HG03159 (cell line): ENCODE measurements at regions not wholly inside any gene's neighbourhood (a gene's known extent, or its start where the extent isn't known, plus 50 kb on each side); places are given as distances from the start of the nearest gene placed in this dataset.
"Not testable (repeated sequence)": the region's sequence is repeated elsewhere in the genome, so short reads cannot be mapped to it uniquely, and the experiment has no call there.

Experiments used
- ATAC-seq: cut with Tn5 transposase; IDR thresholded peaks from one replicate; pipeline ENCODE4 v1.9.1; 2021; ENCODE audit warnings: mild to moderate bottlenecking, moderate library complexity; ENCODE audit not compliant: unreplicated experiment

DNA sequence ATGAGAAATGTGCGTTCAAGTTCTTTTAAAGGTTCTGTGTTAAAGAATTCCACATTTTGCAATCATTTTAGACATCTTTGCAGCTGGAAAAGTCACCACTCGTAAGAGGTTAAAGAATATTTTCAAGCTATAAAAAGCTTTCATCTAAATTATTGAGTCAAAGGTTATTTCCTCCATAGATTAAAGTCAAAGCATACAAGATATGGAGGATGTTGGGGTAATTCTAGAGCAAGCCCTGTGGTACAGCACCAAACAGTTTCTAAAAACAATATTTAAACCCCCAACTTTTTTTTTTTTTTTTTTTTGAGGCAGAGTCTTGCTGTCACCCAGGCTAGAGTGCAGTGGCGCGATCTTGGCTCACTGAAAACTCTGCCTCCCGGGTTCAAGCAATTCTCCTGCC is 1299.8 kb upstream of the TMEM132C start:
- ATAC-seq: no peak

GRCh38 chr12:126974779-126975178 is 1292.2 kb upstream of the TMEM132C start:
- no peak for ATAC-seq

DNA sequence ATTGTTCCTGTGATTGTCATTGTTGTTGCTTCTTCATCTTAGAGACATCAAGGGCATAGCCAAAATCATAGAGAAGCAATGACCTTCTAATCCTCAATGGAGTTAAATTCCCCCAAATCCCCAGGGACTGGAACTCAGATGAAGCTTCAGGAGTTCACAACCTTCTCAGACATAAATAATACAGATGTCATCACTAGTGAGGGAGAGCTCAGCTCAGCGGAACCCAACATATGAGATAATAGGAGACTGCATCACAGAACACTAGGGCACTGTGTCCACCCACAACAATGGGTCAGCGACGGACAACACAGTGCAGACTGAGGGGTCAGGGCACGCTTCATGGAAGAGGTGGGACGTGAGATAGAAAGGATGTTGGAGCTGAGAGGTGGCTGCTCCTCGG is 1290.4 kb upstream of the TMEM132C start:
- no peak for ATAC-seq

DNA sequence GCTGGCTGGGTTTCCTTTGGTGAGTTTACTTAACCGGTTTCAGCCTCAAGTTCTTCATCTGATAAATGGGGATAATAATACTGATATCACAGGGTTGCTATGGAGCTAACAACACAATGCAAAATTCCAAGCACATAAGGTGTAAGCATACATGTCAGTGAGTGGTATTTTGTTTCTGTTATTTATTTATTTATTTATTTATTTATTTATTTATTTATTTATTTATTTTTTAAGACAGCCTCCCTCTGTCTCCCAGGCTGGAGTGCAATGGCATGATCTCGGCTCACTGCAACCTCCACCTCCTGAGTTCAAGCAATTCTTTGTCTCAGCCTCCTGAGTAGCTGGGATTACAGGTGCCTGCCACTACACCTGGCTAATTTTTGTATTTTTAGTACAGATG is 1287.4 kb upstream of the TMEM132C start:
- ATAC-seq: not testable (repeated sequence)

DNA sequence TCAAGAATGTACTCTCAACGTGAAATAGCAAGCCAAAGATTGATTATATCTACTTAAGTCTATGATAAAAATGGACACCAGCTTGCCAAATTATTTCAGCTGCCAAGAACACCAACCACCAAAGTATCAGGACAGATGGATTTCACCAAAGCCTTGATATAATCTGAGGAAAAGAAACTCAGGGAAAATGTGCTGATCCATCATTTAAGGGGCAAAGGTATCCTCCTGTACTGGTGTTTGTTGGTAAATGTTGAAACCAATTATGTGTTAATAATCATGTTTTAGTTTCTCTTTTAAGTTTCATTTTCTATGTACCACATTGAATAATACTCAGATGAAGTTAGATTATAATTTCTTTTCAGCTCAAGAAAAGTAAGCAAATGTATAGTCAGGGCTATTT is 1284.3 kb upstream of the TMEM132C start:
- no peak for ATAC-seq

- not testable (repeated sequence) for ATAC-seq
Observed at GRCh38 chr12:126983735-126984134, 1283.2 kb upstream of the TMEM132C start.

GRCh38 chr12:126985663-126986062 is 1281.3 kb upstream of the TMEM132C start:
- ATAC-seq: not testable (repeated sequence)

GRCh38 chr12:126989532-126989931 is 1277.4 kb upstream of the TMEM132C start:
- no peak for ATAC-seq

- ATAC-seq: no peak
Observed at GRCh38 chr12:126993898-126994297, 1273.1 kb upstream of the TMEM132C start.

GRCh38 chr12:126994599-126994998 is 1272.4 kb upstream of the TMEM132C start:
- ATAC-seq: no peak

GRCh38 chr12:126998031-126998430 is 1268.9 kb upstream of the TMEM132C start:
- no peak for ATAC-seq

DNA sequence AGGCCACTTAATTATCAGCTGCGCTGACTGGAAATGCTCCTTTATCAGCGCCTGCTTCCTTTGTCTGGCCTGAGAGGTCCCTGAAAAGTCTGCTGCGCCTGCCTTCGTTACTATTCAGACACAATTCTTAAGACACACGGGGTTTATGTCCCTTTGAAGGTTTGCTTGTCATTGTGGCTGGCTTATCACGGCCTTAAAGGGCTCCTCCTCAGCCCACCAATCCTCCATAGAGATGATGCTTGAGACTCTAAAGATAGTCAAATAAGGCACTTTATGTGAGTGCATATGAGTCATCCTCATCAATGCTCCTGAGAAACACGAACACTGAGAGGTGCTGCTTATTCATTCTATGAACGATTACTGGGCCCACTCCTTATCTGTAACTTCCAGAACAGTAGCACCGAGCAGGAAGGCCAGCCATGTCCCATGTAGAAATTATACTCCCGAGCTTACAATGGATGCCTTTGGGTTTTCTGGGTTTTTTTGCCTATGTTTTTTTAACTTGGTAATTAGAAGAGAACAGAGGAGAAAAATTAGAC is 1268.2 kb upstream of the TMEM132C start:
- ATAC-seq: no peak

DNA sequence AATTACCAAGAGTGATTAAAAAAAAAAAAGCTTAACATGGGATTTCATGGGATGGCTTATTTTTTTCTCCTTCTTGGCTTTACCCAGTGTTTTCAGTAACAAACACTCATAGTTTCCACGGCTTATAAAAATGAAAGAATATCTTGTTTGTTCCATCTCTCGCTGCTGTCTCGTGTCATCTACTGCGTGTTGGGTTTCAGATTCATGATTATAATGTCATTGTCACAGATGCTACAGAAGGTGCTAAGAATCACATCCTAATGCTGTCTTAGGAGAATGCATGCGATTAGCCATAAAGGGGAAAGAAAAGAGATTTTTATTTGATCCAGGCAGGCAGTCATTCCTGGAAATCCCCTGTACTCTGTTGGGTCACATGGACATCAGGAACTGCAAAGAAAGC is 1267.6 kb upstream of the TMEM132C start:
- ATAC-seq: no peak

GRCh38 chr12:127005406-127005805 is 1261.6 kb upstream of the TMEM132C start:
- no peak for ATAC-seq

DNA sequence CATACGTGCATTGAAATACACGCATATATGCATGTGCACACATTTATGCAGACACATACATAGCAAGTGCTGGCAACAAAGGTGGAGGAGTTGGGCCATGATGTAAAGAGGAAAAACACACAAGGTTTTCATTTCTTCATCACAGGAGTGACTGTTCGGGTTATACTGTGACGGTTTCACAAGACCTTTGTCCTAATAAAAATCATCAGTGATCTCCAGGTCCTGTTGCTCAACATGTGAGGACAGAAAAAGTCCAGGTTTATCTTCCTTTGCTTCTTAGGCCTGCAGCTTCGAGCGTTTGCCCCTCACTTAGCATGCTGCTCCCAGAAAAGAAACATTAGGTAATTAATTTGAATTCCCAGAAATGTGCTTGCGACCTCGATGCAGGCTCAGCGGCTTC is 1260.0 kb upstream of the TMEM132C start:
- no peak for ATAC-seq

GRCh38 chr12:127008755-127009403 is 1258.1 kb upstream of the TMEM132C start:
- ATAC-seq: no peak

GRCh38 chr12:127012109-127012508 is 1254.9 kb upstream of the TMEM132C start:
- no peak for ATAC-seq

DNA sequence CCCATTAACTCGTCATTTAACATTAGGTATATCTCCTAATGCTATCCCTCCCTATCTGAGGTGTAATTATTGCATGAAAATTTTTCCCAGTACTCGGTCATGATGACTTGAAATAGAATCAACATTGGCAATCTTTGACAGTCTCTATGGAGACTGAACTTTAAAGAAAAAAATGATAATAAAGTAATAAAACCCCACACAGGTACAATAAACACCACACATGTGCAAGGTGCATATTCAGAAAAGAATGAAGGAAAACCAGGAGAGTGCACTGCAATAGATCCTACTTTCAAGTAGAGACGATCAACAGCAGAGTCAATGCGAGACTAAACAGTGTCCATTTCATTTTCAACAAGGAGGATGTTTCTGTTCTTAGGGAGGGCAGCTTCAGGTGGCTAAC is 1253.8 kb upstream of the TMEM132C start:
- ATAC-seq: no peak

DNA sequence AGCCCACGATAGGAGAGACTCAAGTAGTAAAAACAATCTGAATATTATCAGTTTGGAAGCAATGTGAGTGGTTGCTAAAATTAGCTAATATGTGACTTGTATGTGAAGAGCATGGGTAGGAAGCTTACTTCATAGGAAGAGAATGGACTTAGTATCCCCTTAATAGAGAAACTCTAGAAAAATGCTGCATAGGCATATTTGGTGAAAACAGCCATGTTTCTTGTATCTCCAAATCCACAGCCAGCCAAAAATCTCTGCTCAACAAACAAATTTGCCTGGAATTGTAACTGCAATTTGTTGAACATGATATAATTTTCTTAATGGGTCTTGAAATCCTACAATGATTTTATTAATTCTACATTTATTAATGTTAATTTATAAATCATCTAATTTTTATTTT is 1252.9 kb upstream of the TMEM132C start:
- ATAC-seq: no peak

DNA sequence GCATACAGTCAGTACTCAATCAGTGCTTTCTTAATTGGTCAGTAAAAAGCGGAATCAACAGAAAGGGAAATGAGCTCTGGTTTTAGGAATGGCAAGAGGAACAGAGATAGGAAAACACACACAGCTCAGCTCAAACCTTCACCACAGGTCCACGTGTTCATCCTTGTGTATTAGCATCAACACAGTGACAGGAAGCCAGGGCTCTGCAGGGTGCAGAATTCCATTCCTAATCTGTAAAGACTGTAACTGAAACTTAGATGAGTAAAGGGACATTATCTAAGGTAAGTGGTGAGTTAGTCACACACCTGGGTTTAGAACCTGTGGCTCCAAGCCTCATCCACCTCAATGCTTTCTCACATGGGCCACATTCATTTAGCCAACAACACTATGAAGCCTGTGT is 1242.2 kb upstream of the TMEM132C start:
- no peak for ATAC-seq

DNA sequence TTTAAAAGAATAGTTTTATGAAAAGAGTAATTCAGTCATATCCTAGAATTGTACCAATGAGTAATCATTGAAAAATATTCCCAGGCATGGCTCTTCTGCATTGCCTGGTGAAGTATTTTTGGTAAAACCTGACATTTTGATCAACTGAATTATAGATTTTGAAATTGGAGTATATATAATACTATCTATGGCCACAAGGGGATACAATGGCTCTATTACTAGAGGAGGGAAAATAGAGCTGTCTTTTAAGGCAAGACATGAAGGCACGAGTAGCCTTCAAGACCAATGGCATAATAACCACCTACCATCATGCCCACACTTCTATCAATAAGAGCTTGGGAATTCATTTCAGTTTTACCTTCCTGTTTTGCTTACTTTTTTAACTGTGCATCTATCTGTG is 1241.4 kb upstream of the TMEM132C start:
- no peak for ATAC-seq

DNA sequence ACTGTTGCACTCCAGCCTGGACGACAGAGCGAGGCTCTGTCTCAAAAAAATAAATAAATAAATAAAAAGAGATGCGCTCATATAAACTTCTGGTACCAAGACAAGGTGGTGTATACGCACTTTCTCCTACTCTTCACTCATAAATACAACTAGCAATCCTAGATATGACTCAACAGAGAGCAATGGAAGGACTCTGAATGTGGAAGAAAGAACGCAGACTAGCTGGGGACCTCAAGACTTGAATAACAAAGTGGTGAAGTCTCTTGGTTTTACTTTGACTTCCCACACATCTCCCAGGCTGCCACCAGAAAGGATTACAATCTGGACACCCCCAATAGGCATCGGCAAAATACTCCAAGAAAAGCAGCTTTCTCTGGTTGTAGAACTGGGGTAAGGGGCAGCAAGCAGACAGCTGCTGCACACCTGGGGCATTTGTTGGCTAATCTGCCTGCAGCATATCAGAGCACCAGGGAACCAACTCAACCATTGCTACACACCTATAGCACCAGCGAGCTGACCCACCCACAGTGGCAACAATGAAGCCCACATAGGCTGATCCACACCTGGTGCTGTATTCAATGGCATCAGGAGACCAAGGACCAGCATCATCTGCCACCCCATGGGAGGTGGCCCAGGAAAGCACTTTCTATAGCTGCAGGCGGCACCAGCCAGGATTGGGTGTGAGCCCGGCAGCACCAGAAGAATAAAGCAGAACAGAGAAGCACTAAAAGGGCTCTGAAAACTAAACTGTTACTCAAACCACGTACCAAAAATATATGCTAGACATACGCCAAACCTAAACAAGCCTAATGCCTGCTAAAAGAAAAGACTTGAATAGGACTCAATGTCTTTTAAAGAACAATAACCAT is 1231.7 kb upstream of the TMEM132C start:
- ATAC-seq: no peak
